WI38 (cell line): ENCODE measurements at regions not wholly inside any gene's neighbourhood (a gene's known extent, or its start where the extent isn't known, plus 50 kb on each side); places are given as distances from the start of the nearest gene placed in this dataset.
"Not testable (repeated sequence)": the region's sequence is repeated elsewhere in the genome, so short reads cannot be mapped to it uniquely, and the experiment has no call there.

Experiments
- H3K4me3 ChIP-seq: 2 replicates; pipeline ENCODE4 v1.5.1; 2011; ENCODE audit warnings: low read depth, mild to moderate bottlenecking, control low read depth, low read length
- CTCF ChIP-seq: IDR thresholded peaks from 2 replicates; pipeline ENCODE4 v1.5.1; 2012; ENCODE audit warnings: low read depth, mild to moderate bottlenecking, control low read depth, low read length

GRCh38 chr14:71165121-71166031 lies 258.1 kb downstream of the PCNX1 start:
- no peak overlapping the region for H3K4me3 ChIP-seq
- no peak for TF ChIP-seq CTCF

GRCh38 chr14:71166180-71166837 lies 259.1 kb downstream of the PCNX1 start:
- no peak overlapping the region for H3K4me3 ChIP-seq
- TF ChIP-seq CTCF: peak; percentile 72

GRCh38 chr14:71167325-71167950 lies 260.2 kb downstream of the PCNX1 start:
- H3K4me3 ChIP-seq: not testable (repeated sequence)

GRCh38 chr14:71168161-71168560 lies 260.9 kb downstream of the PCNX1 start:
- H3K4me3 ChIP-seq: not testable (repeated sequence)

GRCh38 chr14:71168564-71169427 lies 261.5 kb downstream of the PCNX1 start:
- H3K4me3 ChIP-seq: no peak overlapping the region
- no peak for TF ChIP-seq CTCF

- H3K4me3 ChIP-seq: no peak overlapping the region
- no peak for TF ChIP-seq CTCF
Measured at GRCh38 chr14:71169861-71170260, 262.6 kb downstream of the PCNX1 start.

GRCh38 chr14:71175491-71175890 lies 268.2 kb downstream of the PCNX1 start:
- no peak for TF ChIP-seq CTCF
- H3K4me3 ChIP-seq: no peak overlapping the region
